ENCODE measurements at regions not wholly inside any gene's neighbourhood (a gene's known extent, or its start where the extent isn't known, plus 50 kb on each side); places are given as distances from the start of the nearest gene placed in this dataset.

GRCh38 chr10:4217187-4217586 lies 432.2 kb upstream of the KLF6 start:
- TF ChIP-seq POLR2AphosphoS5 (IDR thresholded peaks at IDR 0.05; ENCODE audit: low read depth, low read length), result no peak
- no peak for TF ChIP-seq POLR2A (IDR thresholded peaks at IDR 0.05; ENCODE audit: low read depth, low read length)

Data from GM12892 (cell line).